Sigmoid colon (tissue), 6 donors: ENCODE measurements at regions not wholly inside any gene's neighbourhood (a gene's known extent, or its start where the extent isn't known, plus 50 kb on each side); places are given as distances from the start of the nearest gene placed in this dataset.

Experiments used
- DNase-seq: peaks from one replicate; pipeline ENCODE4 v3.0.0-alpha.2; 2019
- H3K27ac ChIP-seq, 4 donors: fragments of 200-600 bp; sonication (generic); one replicate each; pipeline ENCODE4 v1.5.1; 2016 to 2019; ENCODE audit warnings: mild to moderate bottlenecking in 1 of 4
- H3K27me3 ChIP-seq, 3 donors: fragments of 200-600 bp; sonication (generic); one replicate each; pipeline ENCODE4 v1.5.1; 2019; ENCODE audit warnings: mild to moderate bottlenecking in 1 of 3
- H3K36me3 ChIP-seq, 4 donors: fragments of 200-600 bp; sonication (generic); one replicate each; pipeline ENCODE4 v1.5.1; 2016 to 2019
- H3K4me1 ChIP-seq, 4 donors: fragments of 200-600 bp; sonication (generic); one replicate each; pipeline ENCODE4 v1.5.1; 2017 to 2019
- H3K4me3 ChIP-seq, 4 donors: fragments of 200-600 bp; sonication (generic); one replicate each; pipeline ENCODE4 v1.5.1; 2017 to 2019; ENCODE audit warnings: mild to moderate bottlenecking in 2 of 4, moderate library complexity in 1 of 4
- H3K9me3 ChIP-seq, 4 donors: fragments of 200-600 bp in 3 of 4; sonication (generic) in 3 of 4; one replicate each; pipeline versions ENCODE4 v1.5.1 to v1.6.1; 2013 to 2019
- EP300 ChIP-seq, 4 donors: sonication (generic); formaldehyde crosslinking; IDR thresholded peaks; one replicate each; pipeline ENCODE4 v1.6.1; 2017; ENCODE audit warnings: antibody characterized with exemption in 4 of 4
- POLR2A ChIP-seq, 2 donors: fragments of 450-650 bp; IDR thresholded peaks; one replicate each; pipeline ENCODE4 v1.6.1; 2016; ENCODE audit warnings: antibody characterized with exemption in 2 of 2, mild to moderate bottlenecking in 2 of 2, moderate library complexity in 2 of 2
- POLR2AphosphoS5 ChIP-seq, 4 donors: sonication (generic); formaldehyde crosslinking; IDR thresholded peaks; one replicate each; pipeline ENCODE4 v1.6.1; 2017; ENCODE audit warnings: antibody characterized with exemption in 4 of 4
- WGBS, 2 donors: extraction: QIAGEN DNeasy Blood & Tissue Kit; methylation state at CpG; one replicate each; pipeline ENCODE4 v1.1.7; 2013; 5-methylcytosine and 5-hydroxymethylcytosine counted together
- intact Hi-C: fragments of 100-400 bp; cut with DNase I; formaldehyde crosslinking; loops from one replicate; pipeline ENCODE4 v1.15.1; 2023
- TF ChIP-seq, protein P1 (sequence below), 4 experiments: fragments of 450-650 bp in 3 of 4; fragments of 200-600 bp in 1 of 4; IDR thresholded peaks; one replicate each; pipeline ENCODE4 v1.5.1; 2016 to 2019; ENCODE audit warnings: antibody characterized with exemption in 4 of 4, mild to moderate bottlenecking in 3 of 4, moderate library complexity in 2 of 4
- donor health status: healthy with polysubstance abuse.
- donor health status: healthy.

DNA sequence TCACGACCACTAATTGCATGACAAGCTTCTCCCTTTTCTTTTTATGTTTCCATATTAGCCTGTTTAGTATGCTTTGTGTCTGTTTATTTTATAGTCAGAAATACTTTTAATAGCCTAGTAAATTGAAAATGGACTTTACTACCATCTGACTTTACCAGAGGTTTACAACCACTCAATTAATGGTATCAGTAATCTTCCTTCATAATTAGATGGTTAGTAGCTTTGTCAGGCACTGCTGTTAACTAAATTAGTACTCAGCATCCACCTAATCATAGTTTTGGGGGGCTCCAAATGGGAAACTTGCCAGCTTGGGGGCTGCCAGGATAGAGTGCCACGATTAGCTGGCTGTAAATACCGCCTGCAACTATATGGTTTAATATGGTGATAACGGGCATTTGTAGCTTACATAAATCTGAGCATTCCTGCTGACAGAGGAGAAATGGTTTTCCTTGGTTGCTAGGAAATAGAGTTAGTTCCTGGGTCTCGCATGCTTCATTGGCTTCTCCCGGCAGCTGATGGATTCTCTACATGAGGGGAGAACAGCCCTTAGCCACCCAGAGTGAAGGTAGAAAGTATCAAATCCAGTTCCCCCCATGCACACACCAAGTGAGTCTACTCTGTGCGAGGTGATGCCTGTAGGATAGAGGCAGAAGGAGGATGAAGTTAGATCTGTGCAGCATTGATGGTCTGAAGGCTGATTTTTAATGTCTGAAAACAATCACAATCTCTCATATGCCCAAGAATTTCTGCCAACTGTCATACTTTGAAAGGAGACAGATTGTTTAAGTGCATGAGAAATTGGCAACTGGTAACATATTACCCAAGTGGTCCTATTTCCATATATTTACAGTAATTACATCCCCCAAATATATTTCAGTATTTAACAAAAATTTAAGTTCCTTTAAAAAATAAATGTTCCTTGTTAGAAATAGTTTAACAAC, 326.6 kb upstream of the PROK2 start:
- no peak for DNase-seq
- H3K9me3 ChIP-seq, result no peaks in the 10 kb centered on the region
- H3K4me1 ChIP-seq, result peaks cover 0 to 38% (median 35%) of the 10 kb centered on the region in 4 donors
- no peaks in the 10 kb centered on the region for H3K36me3 ChIP-seq
- intact Hi-C loops, result no loop called here
- no peak overlapping the region for H3K27ac ChIP-seq
- no peak for TF ChIP-seq POLR2AphosphoS5 (IDR thresholded peaks at IDR 0.05)
- TF ChIP-seq POLR2A (IDR thresholded peaks at IDR 0.05), result no peak
- TF ChIP-seq, protein P1, sequence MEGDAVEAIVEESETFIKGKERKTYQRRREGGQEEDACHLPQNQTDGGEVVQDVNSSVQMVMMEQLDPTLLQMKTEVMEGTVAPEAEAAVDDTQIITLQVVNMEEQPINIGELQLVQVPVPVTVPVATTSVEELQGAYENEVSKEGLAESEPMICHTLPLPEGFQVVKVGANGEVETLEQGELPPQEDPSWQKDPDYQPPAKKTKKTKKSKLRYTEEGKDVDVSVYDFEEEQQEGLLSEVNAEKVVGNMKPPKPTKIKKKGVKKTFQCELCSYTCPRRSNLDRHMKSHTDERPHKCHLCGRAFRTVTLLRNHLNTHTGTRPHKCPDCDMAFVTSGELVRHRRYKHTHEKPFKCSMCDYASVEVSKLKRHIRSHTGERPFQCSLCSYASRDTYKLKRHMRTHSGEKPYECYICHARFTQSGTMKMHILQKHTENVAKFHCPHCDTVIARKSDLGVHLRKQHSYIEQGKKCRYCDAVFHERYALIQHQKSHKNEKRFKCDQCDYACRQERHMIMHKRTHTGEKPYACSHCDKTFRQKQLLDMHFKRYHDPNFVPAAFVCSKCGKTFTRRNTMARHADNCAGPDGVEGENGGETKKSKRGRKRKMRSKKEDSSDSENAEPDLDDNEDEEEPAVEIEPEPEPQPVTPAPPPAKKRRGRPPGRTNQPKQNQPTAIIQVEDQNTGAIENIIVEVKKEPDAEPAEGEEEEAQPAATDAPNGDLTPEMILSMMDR (IDR thresholded peaks at IDR 0.05), result no peak
- no peak for TF ChIP-seq EP300 (IDR thresholded peaks at IDR 0.05)
- H3K27me3 ChIP-seq, result peaks cover 0 to 2% (median 0%) of the 10 kb centered on the region in 3 donors
- 77 to 80% methylated on average over 7 of the region's 7 CpGs for WGBS, 2 donors
- no peak overlapping the region for H3K4me3 ChIP-seq

- no peak for DNase-seq
These were observed 324.6 kb upstream of the PROK2 start for GRCh38 chr3:72109327-72110259.

GRCh38 chr3:72105306-72105705, 320.4 kb upstream of the PROK2 start:
- H3K36me3 ChIP-seq, result no peaks in the 10 kb centered on the region
- WGBS, 2 donors, result 68 to 84% methylated on average over 6 of the region's 6 CpGs
- no peak for DNase-seq
- H3K27me3 ChIP-seq, result peaks cover 0 to 2% (median 0%) of the 10 kb centered on the region in 3 donors
- no peak overlapping the region for H3K27ac ChIP-seq
- TF ChIP-seq EP300 (IDR thresholded peaks at IDR 0.05) (no peak), POLR2A (IDR thresholded peaks at IDR 0.05) (no peak), POLR2AphosphoS5 (IDR thresholded peaks at IDR 0.05) (no peak)
- TF ChIP-seq, protein P1 (IDR thresholded peaks at IDR 0.05), result no peak
- no peaks in the 10 kb centered on the region for H3K9me3 ChIP-seq
- peaks cover 0 to 16% (median 14%) of the 10 kb centered on the region in 4 donors for H3K4me1 ChIP-seq
- H3K4me3 ChIP-seq, result no peak overlapping the region
- intact Hi-C loops, result no loop called here

More at GRCh38 chr3:72109327-72110259, 324.6 kb upstream of the PROK2 start:
- intact Hi-C loops, result no loop called here
- WGBS, 2 donors, result 85 to 89% methylated on average over 17 of the region's 17 CpGs
- Histone ChIP-seq H3K27me3 (peaks cover 0 to 2% (median 0%) of the 10 kb centered on the region in 3 donors), H3K4me3 (no peak overlapping the region), H3K4me1 (peaks cover 0 to 32% (median 29%) of the 10 kb centered on the region in 4 donors), H3K27ac (no peak overlapping the region), H3K36me3 (no peaks in the 10 kb centered on the region), H3K9me3 (no peaks in the 10 kb centered on the region)
- TF ChIP-seq, protein P1 (IDR thresholded peaks at IDR 0.05), result no peak
- no peak for TF ChIP-seq EP300 (IDR thresholded peaks at IDR 0.05)

GRCh38 chr3:72102112-72102616, 317.2 kb upstream of the PROK2 start:
- Histone ChIP-seq H3K9me3 (no peaks in the 10 kb centered on the region), H3K27me3 (no peaks in the 10 kb centered on the region), H3K4me3 (no peak overlapping the region), H3K27ac (no peak overlapping the region), H3K4me1 (peaks cover 0 to 14% (median 11%) of the 10 kb centered on the region in 4 donors), H3K36me3 (no peaks in the 10 kb centered on the region)
- WGBS, 2 donors, result 31 to 47% methylated on average over 5 of the region's 5 CpGs
- TF ChIP-seq POLR2A (IDR thresholded peaks at IDR 0.05) (no peak), POLR2AphosphoS5 (IDR thresholded peaks at IDR 0.05) (peak in 1 of 4 donors; percentile 10)
- peak; percentile 55 for DNase-seq
- intact Hi-C loops, result no loop called here
